ENCODE measurements at regions not wholly inside any gene's neighbourhood (a gene's known extent, or its start where the extent isn't known, plus 50 kb on each side); places are given as distances from the start of the nearest gene placed in this dataset.

DNA sequence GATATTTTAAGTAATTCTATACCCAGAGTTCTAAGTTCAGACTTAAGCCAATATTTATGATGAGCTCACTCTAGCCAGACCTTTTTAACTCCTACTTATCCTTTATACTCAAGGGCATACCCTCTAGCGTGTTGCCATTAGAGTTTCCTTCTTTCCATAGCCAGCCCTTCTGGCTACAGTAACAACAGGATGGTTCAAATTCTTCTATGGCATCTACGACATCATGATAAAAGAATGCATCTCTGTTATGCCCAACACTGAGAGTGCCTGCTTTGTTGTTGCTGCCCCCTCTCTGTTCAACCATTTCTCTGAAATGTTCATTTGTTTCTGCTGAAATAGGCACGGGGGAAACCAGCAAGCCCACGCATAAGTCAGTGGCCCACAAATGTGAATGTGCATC, 104.5 kb downstream of the UBE2NL start:
- H3K27ac ChIP-seq (ENCODE audit: low read depth, low read length) = no peak overlapping the region
- H4K20me1 ChIP-seq (ENCODE audit: low read depth, low read length) = no peaks in the 10 kb centered on the region
- no peak overlapping the region for H2AFZ ChIP-seq (ENCODE audit: low read depth, low read length, severe bottlenecking)
- no peaks in the 10 kb centered on the region for H3K9me2 ChIP-seq (replicated peaks; ENCODE audit: insufficient read depth, low read length)
- no peaks in the 10 kb centered on the region for H3K36me3 ChIP-seq (ENCODE audit: low read length)
- TF ChIP-seq, protein P1, sequence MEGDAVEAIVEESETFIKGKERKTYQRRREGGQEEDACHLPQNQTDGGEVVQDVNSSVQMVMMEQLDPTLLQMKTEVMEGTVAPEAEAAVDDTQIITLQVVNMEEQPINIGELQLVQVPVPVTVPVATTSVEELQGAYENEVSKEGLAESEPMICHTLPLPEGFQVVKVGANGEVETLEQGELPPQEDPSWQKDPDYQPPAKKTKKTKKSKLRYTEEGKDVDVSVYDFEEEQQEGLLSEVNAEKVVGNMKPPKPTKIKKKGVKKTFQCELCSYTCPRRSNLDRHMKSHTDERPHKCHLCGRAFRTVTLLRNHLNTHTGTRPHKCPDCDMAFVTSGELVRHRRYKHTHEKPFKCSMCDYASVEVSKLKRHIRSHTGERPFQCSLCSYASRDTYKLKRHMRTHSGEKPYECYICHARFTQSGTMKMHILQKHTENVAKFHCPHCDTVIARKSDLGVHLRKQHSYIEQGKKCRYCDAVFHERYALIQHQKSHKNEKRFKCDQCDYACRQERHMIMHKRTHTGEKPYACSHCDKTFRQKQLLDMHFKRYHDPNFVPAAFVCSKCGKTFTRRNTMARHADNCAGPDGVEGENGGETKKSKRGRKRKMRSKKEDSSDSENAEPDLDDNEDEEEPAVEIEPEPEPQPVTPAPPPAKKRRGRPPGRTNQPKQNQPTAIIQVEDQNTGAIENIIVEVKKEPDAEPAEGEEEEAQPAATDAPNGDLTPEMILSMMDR (IDR thresholded peaks at IDR 0.05; ENCODE audit: insufficient read depth, low read length, poor library complexity, severe bottlenecking) = no peak
- no peak for TF ChIP-seq EZH2phosphoT487 (conservative IDR thresholded peaks at IDR 0.05; ENCODE audit: low read length)
- H3K27me3 ChIP-seq (ENCODE audit: low read length) = no peaks in the 10 kb centered on the region
- H3K9me3 ChIP-seq (ENCODE audit: insufficient read depth, low read length) = no peaks in the 10 kb centered on the region
- no peak overlapping the region for H3K4me2 ChIP-seq (ENCODE audit: low read depth, low read length, poor library complexity, severe bottlenecking)
- no peak overlapping the region for H3K4me3 ChIP-seq (ENCODE audit: insufficient read depth, low read length, poor library complexity, severe bottlenecking)
- no peaks in the 10 kb centered on the region for H3K79me2 ChIP-seq (ENCODE audit: insufficient read depth, low read length)
- no peaks in the 10 kb centered on the region for H3F3A ChIP-seq (ENCODE audit: insufficient read depth)
- no peak overlapping the region for H3K9ac ChIP-seq (ENCODE audit: low read length)

DNA sequence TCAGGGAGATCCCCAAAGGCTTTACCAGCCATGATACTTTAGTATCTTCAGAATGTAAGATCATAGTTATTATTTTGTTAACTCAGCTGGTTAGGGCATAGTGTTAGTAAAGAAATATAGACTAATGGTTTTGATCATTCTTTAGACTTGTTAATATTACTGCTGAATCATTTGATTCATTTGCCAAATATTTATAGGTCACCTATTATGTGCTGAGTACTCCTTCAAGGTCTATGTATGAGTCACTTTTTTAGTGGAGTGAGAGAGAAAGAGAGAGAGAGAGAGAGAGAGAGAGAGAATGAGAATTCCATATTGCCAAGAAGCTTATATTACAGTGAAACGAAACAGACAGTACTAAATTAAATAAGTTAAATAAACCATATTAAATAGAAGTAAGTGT, 110.3 kb downstream of the UBE2NL start:
- Histone ChIP-seq H3K79me2 (ENCODE audit: insufficient read depth, low read length) (no peaks in the 10 kb centered on the region), H3K9me3 (ENCODE audit: insufficient read depth, low read length) (no peaks in the 10 kb centered on the region), H3K9ac (ENCODE audit: low read length) (no peak overlapping the region), H3K27me3 (ENCODE audit: low read length) (no peaks in the 10 kb centered on the region), H2AFZ (ENCODE audit: low read depth, low read length, severe bottlenecking) (no peak overlapping the region), H3K4me2 (ENCODE audit: low read depth, low read length, poor library complexity, severe bottlenecking) (no peak overlapping the region), H3K9me2 (replicated peaks; ENCODE audit: insufficient read depth, low read length) (no peaks in the 10 kb centered on the region), H3K4me3 (ENCODE audit: insufficient read depth, low read length, poor library complexity, severe bottlenecking) (no peak overlapping the region), H3F3A (ENCODE audit: insufficient read depth) (no peaks in the 10 kb centered on the region), H3K27ac (ENCODE audit: low read depth, low read length) (no peak overlapping the region), H3K36me3 (ENCODE audit: low read length) (no peaks in the 10 kb centered on the region), H4K20me1 (ENCODE audit: low read depth, low read length) (no peaks in the 10 kb centered on the region)
- TF ChIP-seq, protein P1 (IDR thresholded peaks at IDR 0.05; ENCODE audit: insufficient read depth, low read length, poor library complexity, severe bottlenecking) = no peak
- no peak for TF ChIP-seq EZH2phosphoT487 (conservative IDR thresholded peaks at IDR 0.05; ENCODE audit: low read length)

DNA sequence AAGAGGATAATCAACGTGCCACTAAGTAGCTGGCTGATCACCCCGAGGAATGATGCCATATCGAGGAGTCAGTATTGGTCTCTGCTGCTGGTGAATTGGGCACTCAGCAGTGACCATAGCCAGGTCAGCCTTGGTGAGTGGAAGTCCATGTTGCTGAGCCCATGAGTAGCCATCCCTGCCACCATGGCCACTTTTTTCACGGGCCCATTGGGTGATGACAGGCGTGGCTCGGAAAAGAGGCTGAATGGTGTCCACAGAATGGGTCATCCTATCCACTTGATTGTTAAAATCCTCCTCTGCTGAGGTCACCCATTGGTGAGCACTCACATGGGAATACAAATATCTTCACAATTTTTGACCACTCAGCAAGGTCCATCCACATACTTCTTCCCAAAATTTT, 114.4 kb downstream of the UBE2NL start:
- Histone ChIP-seq H3F3A (ENCODE audit: insufficient read depth) (no peaks in the 10 kb centered on the region), H3K27me3 (ENCODE audit: low read length) (no peaks in the 10 kb centered on the region), H3K4me3 (ENCODE audit: insufficient read depth, low read length, poor library complexity, severe bottlenecking) (no peak overlapping the region), H3K4me2 (ENCODE audit: low read depth, low read length, poor library complexity, severe bottlenecking) (no peak overlapping the region), H3K9me3 (ENCODE audit: insufficient read depth, low read length) (no peaks in the 10 kb centered on the region), H3K9ac (ENCODE audit: low read length) (no peak overlapping the region), H3K79me2 (ENCODE audit: insufficient read depth, low read length) (no peaks in the 10 kb centered on the region), H3K9me2 (replicated peaks; ENCODE audit: insufficient read depth, low read length) (no peaks in the 10 kb centered on the region), H4K20me1 (ENCODE audit: low read depth, low read length) (no peaks in the 10 kb centered on the region), H2AFZ (ENCODE audit: low read depth, low read length, severe bottlenecking) (no peak overlapping the region), H3K27ac (ENCODE audit: low read depth, low read length) (no peak overlapping the region), H3K36me3 (ENCODE audit: low read length) (no peaks in the 10 kb centered on the region)
- TF ChIP-seq, protein P1 (IDR thresholded peaks at IDR 0.05; ENCODE audit: insufficient read depth, low read length, poor library complexity, severe bottlenecking) = no peak

DNA sequence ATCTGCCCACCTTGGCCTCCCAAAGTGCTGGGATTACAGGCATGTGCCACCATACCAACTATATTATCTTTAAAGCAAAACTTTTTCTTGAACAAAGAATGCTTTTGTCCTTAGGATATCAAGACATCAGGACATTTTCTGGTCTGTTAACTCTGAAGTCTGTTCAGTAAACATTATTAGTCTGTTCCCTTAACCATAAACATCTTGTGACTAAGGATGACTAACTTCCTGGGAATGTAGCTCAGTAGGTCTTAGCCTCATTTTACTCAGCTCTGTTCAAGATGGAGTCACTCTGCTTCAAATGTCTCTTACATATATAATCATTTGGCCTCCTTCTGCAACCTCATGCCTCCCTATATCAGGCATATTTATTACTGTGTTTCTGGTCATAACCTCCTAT, 122.9 kb downstream of the UBE2NL start:
- H3K79me2 ChIP-seq (ENCODE audit: insufficient read depth, low read length) = no peaks in the 10 kb centered on the region
- no peak overlapping the region for H3K27ac ChIP-seq (ENCODE audit: low read depth, low read length)
- H3K9me2 ChIP-seq (replicated peaks; ENCODE audit: insufficient read depth, low read length) = no peaks in the 10 kb centered on the region
- no peaks in the 10 kb centered on the region for H3F3A ChIP-seq (ENCODE audit: insufficient read depth)
- no peak overlapping the region for H3K9ac ChIP-seq (ENCODE audit: low read length)
- no peaks in the 10 kb centered on the region for H3K9me3 ChIP-seq (ENCODE audit: insufficient read depth, low read length)
- H4K20me1 ChIP-seq (ENCODE audit: low read depth, low read length) = no peaks in the 10 kb centered on the region
- TF ChIP-seq EZH2phosphoT487 (conservative IDR thresholded peaks at IDR 0.05; ENCODE audit: low read length) = no peak
- TF ChIP-seq, protein P1 (IDR thresholded peaks at IDR 0.05; ENCODE audit: insufficient read depth, low read length, poor library complexity, severe bottlenecking) = no peak
- no peaks in the 10 kb centered on the region for H3K36me3 ChIP-seq (ENCODE audit: low read length)
- H2AFZ ChIP-seq (ENCODE audit: low read depth, low read length, severe bottlenecking) = no peak overlapping the region
- H3K4me3 ChIP-seq (ENCODE audit: insufficient read depth, low read length, poor library complexity, severe bottlenecking) = no peak overlapping the region
- no peak overlapping the region for H3K4me2 ChIP-seq (ENCODE audit: low read depth, low read length, poor library complexity, severe bottlenecking)
- H3K27me3 ChIP-seq (ENCODE audit: low read length) = no peaks in the 10 kb centered on the region

Measured in SU-DHL-6 (cell line).